ENCODE measurements at regions not wholly inside any gene's neighbourhood (a gene's known extent, or its start where the extent isn't known, plus 50 kb on each side); places are given as distances from the start of the nearest gene placed in this dataset.

GRCh38 chr10:113386005-113386404 lies 166.8 kb upstream of the HABP2 start:
- TF ChIP-seq CTCF (IDR thresholded peaks at IDR 0.05 in 2 of 3, conservative IDR thresholded peaks at IDR 0.05 in 1 of 3; ENCODE audit: borderline replicate concordance in 1 of 3, insufficient read depth in 1 of 3, low read depth in 2 of 3, low read length in 2 of 3), result no peak
- no peak for TF ChIP-seq POLR2A (IDR thresholded peaks at IDR 0.05; ENCODE audit: borderline replicate concordance, extremely low read depth, insufficient read depth, insufficient read length)
- no peak for TF ChIP-seq ZNF274 (IDR thresholded peaks at IDR 0.05; ENCODE audit: low read depth, low read length)
- no peak for TF ChIP-seq MAX (IDR thresholded peaks at IDR 0.05)
- no peak for TF ChIP-seq POLR2AphosphoS5 (IDR thresholded peaks at IDR 0.05; ENCODE audit: low read depth, low read length)
- TF ChIP-seq CEBPB (IDR thresholded peaks at IDR 0.05; ENCODE audit: low read depth), result no peak
- no peak for TF ChIP-seq EZH2 (IDR thresholded peaks at IDR 0.05)
- TF ChIP-seq EZH2phosphoT487 (IDR thresholded peaks at IDR 0.05; ENCODE audit: borderline replicate concordance), result no peak
- TF ChIP-seq CBX3 (IDR thresholded peaks at IDR 0.05; ENCODE audit: low read depth), result peak; percentile 54; the same call in 1 of the 2 replicates
- no peak for TF ChIP-seq SIN3A (IDR thresholded peaks at IDR 0.05; ENCODE audit: low read depth)
- no peak for TF ChIP-seq REST (IDR thresholded peaks at IDR 0.05; ENCODE audit: low read depth)
